GM12878 (cell line): ENCODE measurements at regions not wholly inside any gene's neighbourhood (a gene's known extent, or its start where the extent isn't known, plus 50 kb on each side); places are given as distances from the start of the nearest gene placed in this dataset.

ENCODE experiments used
- ATAC-seq: fragments of 200-7000 bp; cut with Tn5 transposase; 3 replicates; pipeline ENCODE4 v1.9.1; 2020; ENCODE audit warnings: mild to moderate bottlenecking, moderate library complexity
- BruUV-seq: library from RNA; stranded (reverse); fragments of 400-500 nt; replicated peaks from 2 replicates; lab custom pipeline; 2021; lab: Mats Ljungman, UMichigan
- CTCF ChIA-PET: fragments of 300-600 bp; sonication (Branson Sonifier 250); formaldehyde crosslinking; extraction: SDS; loops from one replicate; lab custom pipeline; 2021; ENCODE audit warnings: inconsistent platforms; lab: Yijun Ruan, JAX
- POLR2A ChIA-PET: fragments of 350-600 bp; formaldehyde crosslinking; extraction: SDS; loops from one replicate; lab custom pipeline; 2021; ENCODE audit warnings: inconsistent platforms; lab: Charles Lee
- RAD21 ChIA-PET: fragments of 300-600 bp; sonication (Branson Sonifier 250); formaldehyde crosslinking; loops from one replicate; lab custom pipeline; 2023; ENCODE audit warnings: antibody characterized with exemption; ENCODE audit not compliant: unreplicated experiment; lab: Charles Lee
- SMC1A ChIA-PET: fragments of 300-600 bp; sonication (Branson Sonifier 250); formaldehyde crosslinking; loops from one replicate; lab custom pipeline; 2023; ENCODE audit not compliant: unreplicated experiment, uncharacterized antibody; lab: Charles Lee
- DNase-seq: peaks from one replicate; pipeline ENCODE4 v3.0.0-alpha.2; 2011; ENCODE audit warnings: low read depth, low spot score
- FAIRE-seq: peaks from 3 replicates; lab custom pipeline; 2011; peaks lifted over from hg19 to GRCh38; lab: Jason Lieb, UNC
- H2AFZ ChIP-seq: 2 replicates; pipeline ENCODE4 v1.6.0; 2011; ENCODE audit warnings: low read depth, low read length, control low read depth; ENCODE audit not compliant: control insufficient read depth
- H3K27ac ChIP-seq: 2 replicates; pipeline ENCODE4 v1.5.1; 2011; ENCODE audit warnings: control low read depth; ENCODE audit not compliant: control insufficient read depth, insufficient read depth
- H3K27me3 ChIP-seq, 2 experiments: replicated peaks in 1 of 2; 2 replicates each; pipeline versions ENCODE4 v1.6.0 to v1.6.1; 2011; ENCODE audit warnings: low read length in 1 of 2; ENCODE audit not compliant: control insufficient read depth in 2 of 2, insufficient read depth in 2 of 2
- H3K36me3 ChIP-seq, 2 experiments: 2 replicates each; pipeline ENCODE4 v1.5.1; 2011; ENCODE audit warnings: low read length in 1 of 2; ENCODE audit not compliant: control insufficient read depth in 2 of 2, insufficient read depth in 2 of 2
- H3K4me1 ChIP-seq: 2 replicates; pipeline ENCODE4 v1.6.1; 2011; ENCODE audit warnings: mild to moderate bottlenecking, low read length, moderate library complexity, mixed read lengths; ENCODE audit not compliant: control insufficient read depth, insufficient read depth
- H3K4me2 ChIP-seq: 2 replicates; pipeline ENCODE4 v1.6.0; 2011; ENCODE audit warnings: control low read depth; ENCODE audit not compliant: control insufficient read depth, insufficient read depth
- H3K4me3 ChIP-seq: fragments of 200-600 bp; sonication (generic); 2 replicates; pipeline ENCODE4 v1.5.1; 2016
- H3K79me2 ChIP-seq: 2 replicates; pipeline ENCODE4 v1.6.0; 2011; ENCODE audit warnings: low read length; ENCODE audit not compliant: control insufficient read depth, insufficient read depth
- H3K9ac ChIP-seq: 2 replicates; pipeline ENCODE4 v1.8.0; 2011; ENCODE audit warnings: low read length, control low read depth, mixed read lengths; ENCODE audit not compliant: control insufficient read depth, insufficient read depth
- H3K9me3 ChIP-seq: replicated peaks from 3 replicates; pipeline ENCODE4 v1.5.1; 2011; ENCODE audit warnings: mild to moderate bottlenecking, low read length; ENCODE audit not compliant: control insufficient read depth, insufficient read depth
- H4K20me1 ChIP-seq: 2 replicates; pipeline ENCODE4 v1.6.0; 2011; ENCODE audit not compliant: control insufficient read depth, insufficient read depth
- BACH1 ChIP-seq: fragments of 450-650 bp; IDR thresholded peaks from 2 replicates; pipeline ENCODE4 v1.6.1; 2017; ENCODE audit warnings: mild to moderate bottlenecking, borderline replicate concordance
- CREM ChIP-seq: IDR thresholded peaks from 2 replicates; pipeline ENCODE4 v1.6.1; 2014; ENCODE audit warnings: antibody characterized with exemption, low read depth
- ESRRA ChIP-seq: IDR thresholded peaks from 2 replicates; pipeline ENCODE4 v1.6.1; 2012; ENCODE audit warnings: mild to moderate bottlenecking, low read length, improper control_type of control experiment
- PAX8 ChIP-seq: fragments of 450-650 bp; IDR thresholded peaks from 2 replicates; pipeline ENCODE4 v1.6.1; 2017; ENCODE audit warnings: mild to moderate bottlenecking, moderate library complexity
- PML ChIP-seq: IDR thresholded peaks from 2 replicates; pipeline ENCODE4 v1.6.1; 2012; ENCODE audit warnings: low read length, inconsistent platforms
- ZBTB40 ChIP-seq: fragments of 450-650 bp; IDR thresholded peaks from 2 replicates; pipeline ENCODE4 v1.6.1; 2016; ENCODE audit warnings: mild to moderate bottlenecking, moderate library complexity, borderline replicate concordance
- ZZZ3 ChIP-seq: IDR thresholded peaks from 2 replicates; pipeline ENCODE4 v1.6.1; 2011; ENCODE audit warnings: low read depth; ENCODE audit not compliant: control insufficient read depth, insufficient read length
- WGBS: methylation state at CpG from one replicate; pipeline ENCODE4 v1.1.6; 2016; ENCODE audit warnings: low lambda C conversion rate; ENCODE audit not compliant: insufficient replicate concordance, insufficient coverage; ENCODE audit errors: missing lambda C conversion rate; 5-methylcytosine and 5-hydroxymethylcytosine counted together
- in situ Hi-C: fragments of 300-500 bp; cut with MboI; formaldehyde crosslinking; loops from 9 replicates; pipeline ENCODE4 v1.14.3; 2018; ENCODE audit warnings: mixed read lengths
- intact Hi-C: fragments of 100-400 bp; cut with micrococcal nuclease; formaldehyde crosslinking; loops from one replicate; pipeline ENCODE4 v1.14.2; 2022; ENCODE audit not compliant: unreplicated experiment

GRCh38 chr10:64054392-64054791 is 533.2 kb downstream of the REEP3 start (continued):
- no peak for TF ChIP-seq ZBTB40
- no peak for TF ChIP-seq PAX8
- TF ChIP-seq CREM: no peak

- CTCF ChIA-PET: interaction anchor here (1.4 kb wide), 1 partner anchor 17 kb away, joined by 4 read pairs; no protein-coding TSS in a partner anchor
- no TSS peak for BruUV-seq
- in situ Hi-C loops: no loop called here
Observed at GRCh38 chr10:64059884-64060283, 538.7 kb downstream of the REEP3 start.

More at GRCh38 chr10:64059884-64060283, 538.7 kb downstream of the REEP3 start:
- intact Hi-C loops: no loop called here
- Histone ChIP-seq H4K20me1 (no peaks in the 10 kb centered on the region), H3K27me3 (no peaks in the 10 kb centered on the region), H3K36me3 (no peaks in the 10 kb centered on the region), H3K79me2 (no peaks in the 10 kb centered on the region), H3K4me3 (no peak overlapping the region), H3K4me2 (no peak overlapping the region), H3K4me1 (no peaks in the 10 kb centered on the region)
- FAIRE-seq (no peak), DNase-seq (no peak), ATAC-seq (no peak)
- POLR2A ChIA-PET: no interaction called here
- no peak for TF ChIP-seq ZZZ3
- TF ChIP-seq ESRRA: no peak
- TF ChIP-seq PML: no peak
- no peak for TF ChIP-seq BACH1
- TF ChIP-seq, all 136 proteins: peak for 0
- ChIA-PET RAD21 (no interaction called here), SMC1A (interaction anchor here (1.5 kb wide), 1 partner anchor 19 kb away, joined by 3 read pairs; no protein-coding TSS in a partner anchor)
- Histone ChIP-seq H2AFZ (no peak overlapping the region), H3K9ac (no peak overlapping the region), H3K27ac (no peak overlapping the region), H3K9me3 (no peaks in the 10 kb centered on the region)
- WGBS: 0% methylated on average over 1 of the region's 1 CpG
